ENCODE measurements at regions not wholly inside any gene's neighbourhood (a gene's known extent, or its start where the extent isn't known, plus 50 kb on each side); places are given as distances from the start of the nearest gene placed in this dataset.

- no peak overlapping the region for H3K4me3 ChIP-seq (ENCODE audit: low read depth, low read length)
- TF ChIP-seq CTCF (IDR thresholded peaks at IDR 0.05; ENCODE audit: insufficient read depth, low read depth, low read length) = no peak
- no peak for DNase-seq (ENCODE audit: low read depth)
Observed at GRCh38 chr11:112658431-112658878, 302.8 kb upstream of the NCAM1 start.

- no peak overlapping the region for H3K4me3 ChIP-seq (ENCODE audit: low read depth, low read length)
- no peak for TF ChIP-seq CTCF (IDR thresholded peaks at IDR 0.05; ENCODE audit: insufficient read depth, low read depth, low read length)
- DNase-seq (ENCODE audit: low read depth) = no peak
Observed at GRCh38 chr11:112661146-112661545, 300.1 kb upstream of the NCAM1 start.

- TF ChIP-seq CTCF (IDR thresholded peaks at IDR 0.05; ENCODE audit: insufficient read depth, low read depth, low read length) = no peak
- H3K4me3 ChIP-seq (ENCODE audit: low read depth, low read length) = no peak overlapping the region
- no peak for DNase-seq (ENCODE audit: low read depth)
Observed at GRCh38 chr11:112661571-112661970, 299.6 kb upstream of the NCAM1 start.

GRCh38 chr11:112662554-112662953, 298.7 kb upstream of the NCAM1 start:
- no peak overlapping the region for H3K4me3 ChIP-seq (ENCODE audit: low read depth, low read length)
- DNase-seq (ENCODE audit: low read depth) = no peak
- no peak for TF ChIP-seq CTCF (IDR thresholded peaks at IDR 0.05; ENCODE audit: insufficient read depth, low read depth, low read length)

GRCh38 chr11:112663947-112664634, 297.1 kb upstream of the NCAM1 start:
- no peak for DNase-seq (ENCODE audit: low read depth)
- no peak for TF ChIP-seq CTCF (IDR thresholded peaks at IDR 0.05; ENCODE audit: insufficient read depth, low read depth, low read length)
- no peak overlapping the region for H3K4me3 ChIP-seq (ENCODE audit: low read depth, low read length)

GRCh38 chr11:112665291-112665690, 295.9 kb upstream of the NCAM1 start:
- no peak for TF ChIP-seq CTCF (IDR thresholded peaks at IDR 0.05; ENCODE audit: insufficient read depth, low read depth, low read length)
- no peak overlapping the region for H3K4me3 ChIP-seq (ENCODE audit: low read depth, low read length)
- DNase-seq (ENCODE audit: low read depth) = no peak

- no peak for DNase-seq (ENCODE audit: low read depth)
- H3K4me3 ChIP-seq (ENCODE audit: low read depth, low read length) = no peak overlapping the region
- no peak for TF ChIP-seq CTCF (IDR thresholded peaks at IDR 0.05; ENCODE audit: insufficient read depth, low read depth, low read length)
Observed at GRCh38 chr11:112666253-112666652, 295.0 kb upstream of the NCAM1 start.
